GM19455 (cell line): ENCODE measurements at regions not wholly inside any gene's neighbourhood (a gene's known extent, or its start where the extent isn't known, plus 50 kb on each side); places are given as distances from the start of the nearest gene placed in this dataset.
"Not testable (repeated sequence)": the region's sequence is repeated elsewhere in the genome, so short reads cannot be mapped to it uniquely, and the experiment has no call there.

Source experiments
- ATAC-seq: cut with Tn5 transposase; IDR thresholded peaks from one replicate; pipeline ENCODE4 v1.9.1; 2021; ENCODE audit not compliant: unreplicated experiment

GRCh38 chrX:45524296-45524695 is 323.6 kb upstream of the DIPK2B start:
- ATAC-seq = no peak

- ATAC-seq = no peak
Observed at GRCh38 chrX:45518552-45518951, 317.9 kb upstream of the DIPK2B start.

GRCh38 chrX:45517090-45517973 is 316.7 kb upstream of the DIPK2B start:
- ATAC-seq = no peak

- no peak for ATAC-seq
Observed at GRCh38 chrX:45515262-45516215, 314.9 kb upstream of the DIPK2B start.

GRCh38 chrX:45513042-45513441 is 312.4 kb upstream of the DIPK2B start:
- no peak for ATAC-seq

- no peak for ATAC-seq
Observed at GRCh38 chrX:45508454-45508853, 307.8 kb upstream of the DIPK2B start.

- no peak for ATAC-seq
Observed at GRCh38 chrX:45506149-45506730, 305.6 kb upstream of the DIPK2B start.

- no peak for ATAC-seq
Observed at GRCh38 chrX:45505214-45505613, 304.5 kb upstream of the DIPK2B start.

- not testable (repeated sequence) for ATAC-seq
Observed at GRCh38 chrX:45503787-45504362, 303.2 kb upstream of the DIPK2B start.

- no peak for ATAC-seq
Observed at GRCh38 chrX:45502396-45502795, 301.7 kb upstream of the DIPK2B start.

GRCh38 chrX:45497290-45497689 is 296.6 kb upstream of the DIPK2B start:
- no peak for ATAC-seq

- ATAC-seq = no peak
Observed at GRCh38 chrX:45485719-45486118, 285.0 kb upstream of the DIPK2B start.

- ATAC-seq = no peak
Observed at GRCh38 chrX:45479835-45480422, 279.3 kb upstream of the DIPK2B start.

GRCh38 chrX:45479196-45479834 is 278.6 kb upstream of the DIPK2B start:
- no peak for ATAC-seq

- no peak for ATAC-seq
Observed at GRCh38 chrX:45472968-45473367, 272.3 kb upstream of the DIPK2B start.

- not testable (repeated sequence) for ATAC-seq
Observed at GRCh38 chrX:45467537-45467936, 266.9 kb upstream of the DIPK2B start.

GRCh38 chrX:45455732-45456131 is 255.1 kb upstream of the DIPK2B start:
- ATAC-seq = not testable (repeated sequence)

- ATAC-seq = no peak
Observed at GRCh38 chrX:45454290-45454689, 253.6 kb upstream of the DIPK2B start.

- ATAC-seq = no peak
Observed at GRCh38 chrX:45449982-45450381, 249.3 kb upstream of the DIPK2B start.

GRCh38 chrX:45447995-45448394 is 247.3 kb upstream of the DIPK2B start:
- no peak for ATAC-seq
